Astrocyte of the cerebellum (primary cell): ENCODE measurements at regions not wholly inside any gene's neighbourhood (a gene's known extent, or its start where the extent isn't known, plus 50 kb on each side); places are given as distances from the start of the nearest gene placed in this dataset.

Experiments used
- DNase-seq: peaks from one replicate; pipeline ENCODE4 v3.0.0-alpha.2; 2011; ENCODE audit warnings: low read depth
- H3K4me3 ChIP-seq: 2 replicates; pipeline ENCODE4 v1.5.1; 2011; ENCODE audit warnings: mild to moderate bottlenecking, low read depth, low read length, moderate library complexity
- CTCF ChIP-seq: IDR thresholded peaks from 2 replicates; pipeline ENCODE4 v1.5.1; 2012; ENCODE audit warnings: low read length, low read depth, moderate library complexity, mild to moderate bottlenecking; ENCODE audit errors: missing control alignments
- in situ Hi-C: cut with HindIII; loops from 2 replicates; pipeline ENCODE4 v1.10.0; 2017; ENCODE audit warnings: low sequenced_read_pairs

GRCh38 chr2:156752042-156752441 is 315.9 kb downstream of the GPD2 start:
- TF ChIP-seq CTCF, result no peak
- H3K4me3 ChIP-seq, result no peak overlapping the region
- no peak for DNase-seq
- in situ Hi-C loops, result no loop called here

- in situ Hi-C loops, result no loop called here
- H3K4me3 ChIP-seq, result no peak overlapping the region
- no peak for DNase-seq
- no peak for TF ChIP-seq CTCF
Measured at GRCh38 chr2:156753766-156754165, 317.6 kb downstream of the GPD2 start.

- no peak overlapping the region for H3K4me3 ChIP-seq
- in situ Hi-C loops, result no loop called here
- no peak for DNase-seq
- TF ChIP-seq CTCF, result no peak
Measured at GRCh38 chr2:156756516-156756915, 320.3 kb downstream of the GPD2 start.

- no peak for TF ChIP-seq CTCF
- no peak for DNase-seq
- in situ Hi-C loops, result no loop called here
- no peak overlapping the region for H3K4me3 ChIP-seq
Measured at GRCh38 chr2:156763174-156763573, 327.0 kb downstream of the GPD2 start.

- in situ Hi-C loops, result no loop called here
- no peak overlapping the region for H3K4me3 ChIP-seq
- TF ChIP-seq CTCF, result no peak
- DNase-seq, result no peak
Measured at GRCh38 chr2:156765043-156765442, 328.9 kb downstream of the GPD2 start.

- H3K4me3 ChIP-seq, result no peak overlapping the region
- DNase-seq, result no peak
- TF ChIP-seq CTCF, result no peak
- in situ Hi-C loops, result no loop called here
Measured at GRCh38 chr2:156765450-156765849, 329.3 kb downstream of the GPD2 start.

GRCh38 chr2:156769802-156770201 is 333.6 kb downstream of the GPD2 start:
- DNase-seq, result no peak
- H3K4me3 ChIP-seq, result no peak overlapping the region
- TF ChIP-seq CTCF, result no peak
- in situ Hi-C loops, result no loop called here
